T-helper 2 cell treated with Interferon-gamma antibody and Interleukin-4, amounts not matched to agents 5 μg/mL and 100 μg/mL, for 36 hours (primary cell): ENCODE measurements at regions not wholly inside any gene's neighbourhood (a gene's known extent, or its start where the extent isn't known, plus 50 kb on each side); places are given as distances from the start of the nearest gene placed in this dataset.

ENCODE experiments used
- DNase-seq: peaks from one replicate; pipeline ENCODE4 v3.0.0; 2021; ENCODE audit warnings: low spot score
- H3K27ac Mint-ChIP-seq: one replicate; pipeline ENCODE4 v1.8.0; 2021; ENCODE audit warnings: mild to moderate bottlenecking, mixed read lengths
- H3K27me3 Mint-ChIP-seq: one replicate; pipeline ENCODE4 v1.8.0; 2021; ENCODE audit warnings: low read depth, mixed read lengths
- H3K36me3 Mint-ChIP-seq: one replicate; pipeline ENCODE4 v1.8.0; 2021; ENCODE audit warnings: low read depth, mixed read lengths
- H3K4me1 Mint-ChIP-seq: one replicate; pipeline ENCODE4 v1.8.0; 2021; ENCODE audit warnings: low read depth, mixed read lengths
- H3K4me3 Mint-ChIP-seq: one replicate; pipeline ENCODE4 v1.8.0; 2022; ENCODE audit warnings: mild to moderate bottlenecking, moderate library complexity, mixed read lengths
- H3K9me3 Mint-ChIP-seq: one replicate; pipeline ENCODE4 v1.8.0; 2021; ENCODE audit warnings: mixed read lengths

DNA sequence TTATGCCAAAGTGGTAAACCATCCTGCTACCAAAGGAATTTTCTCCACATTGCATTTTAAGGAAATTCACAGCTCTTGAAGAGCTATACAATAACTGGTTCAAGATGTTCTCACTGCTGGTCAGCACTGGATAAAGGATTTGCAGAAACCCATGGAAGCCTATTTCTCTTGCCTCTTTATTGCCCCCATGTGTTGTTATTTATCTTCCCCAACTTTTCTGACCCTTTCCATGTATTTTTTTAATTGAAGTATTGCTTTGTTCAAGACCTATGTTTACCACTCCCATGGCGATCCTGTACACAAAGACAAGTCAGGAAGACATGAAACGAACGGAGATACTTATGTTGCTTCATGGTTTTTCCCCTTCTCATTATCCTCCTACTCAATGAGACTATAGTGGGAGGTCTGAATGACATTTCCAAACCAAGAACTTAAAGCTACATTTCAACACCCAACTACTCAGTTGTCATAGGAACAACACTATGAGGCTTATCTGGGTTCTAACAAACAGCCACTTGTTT is 566.4 kb upstream of the DIPK2B start:
- H3K4me3 Mint-ChIP-seq, result peak overlapping the region; percentile 93
- peak overlapping the region; percentile 89 for H3K27ac Mint-ChIP-seq
- peaks cover 36% of the 10 kb centered on the region for H3K36me3 Mint-ChIP-seq
- no peak for DNase-seq
- H3K27me3 Mint-ChIP-seq, result no peaks in the 10 kb centered on the region
- H3K4me1 Mint-ChIP-seq, result peaks cover 54% of the 10 kb centered on the region
- H3K9me3 Mint-ChIP-seq, result no peaks in the 10 kb centered on the region

DNA sequence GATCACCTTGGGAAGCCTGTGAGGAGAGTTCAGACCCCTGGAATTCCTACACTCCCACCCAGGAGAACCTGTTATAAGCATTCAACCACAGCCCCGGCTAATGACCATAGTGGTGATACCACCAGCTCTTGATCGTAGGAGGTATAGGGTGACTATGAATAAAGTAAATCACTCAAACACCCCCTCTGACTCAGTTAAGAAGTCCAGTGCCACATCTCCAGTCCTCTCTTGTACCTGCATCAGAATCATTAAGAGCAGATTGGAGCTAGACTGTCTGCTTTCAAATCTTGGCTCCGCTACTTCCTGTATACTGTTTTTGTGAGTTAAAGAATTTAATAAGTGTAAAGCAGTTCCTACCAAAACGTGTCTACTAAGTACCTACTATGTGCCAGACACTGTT is 565.1 kb upstream of the DIPK2B start:
- Mint-ChIP-seq H3K27me3 (no peaks in the 10 kb centered on the region), H3K4me1 (peaks cover 52% of the 10 kb centered on the region), H3K36me3 (peaks cover 39% of the 10 kb centered on the region), H3K27ac (no peak overlapping the region), H3K9me3 (no peaks in the 10 kb centered on the region), H3K4me3 (peak overlapping the region; percentile 38)
- no peak for DNase-seq

DNA sequence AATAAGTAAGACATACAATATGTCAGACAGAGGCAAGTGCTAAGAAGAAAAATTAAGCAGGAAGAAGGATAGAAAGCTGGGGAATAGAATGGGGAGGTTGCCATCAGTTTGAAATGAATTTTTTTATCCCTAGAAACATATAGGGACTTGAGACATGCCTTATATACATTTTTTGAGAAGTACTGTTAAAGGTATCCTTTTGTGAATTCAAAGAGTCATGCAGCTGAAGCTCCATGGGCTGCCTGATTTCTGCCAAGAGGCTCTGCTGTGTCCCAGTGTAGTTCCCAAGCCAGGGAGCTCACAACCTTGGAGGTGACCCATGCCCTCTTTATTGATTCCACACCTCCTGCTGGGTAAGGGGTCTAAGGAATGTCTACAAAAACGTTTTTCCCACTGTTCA is 564.6 kb upstream of the DIPK2B start:
- DNase-seq, result no peak
- H3K36me3 Mint-ChIP-seq, result peaks cover 43% of the 10 kb centered on the region
- H3K9me3 Mint-ChIP-seq, result no peaks in the 10 kb centered on the region
- peak overlapping the region; percentile 75 for H3K27ac Mint-ChIP-seq
- H3K4me1 Mint-ChIP-seq, result peaks cover 55% of the 10 kb centered on the region
- H3K27me3 Mint-ChIP-seq, result no peaks in the 10 kb centered on the region
- H3K4me3 Mint-ChIP-seq, result peak overlapping the region; percentile 48

DNA sequence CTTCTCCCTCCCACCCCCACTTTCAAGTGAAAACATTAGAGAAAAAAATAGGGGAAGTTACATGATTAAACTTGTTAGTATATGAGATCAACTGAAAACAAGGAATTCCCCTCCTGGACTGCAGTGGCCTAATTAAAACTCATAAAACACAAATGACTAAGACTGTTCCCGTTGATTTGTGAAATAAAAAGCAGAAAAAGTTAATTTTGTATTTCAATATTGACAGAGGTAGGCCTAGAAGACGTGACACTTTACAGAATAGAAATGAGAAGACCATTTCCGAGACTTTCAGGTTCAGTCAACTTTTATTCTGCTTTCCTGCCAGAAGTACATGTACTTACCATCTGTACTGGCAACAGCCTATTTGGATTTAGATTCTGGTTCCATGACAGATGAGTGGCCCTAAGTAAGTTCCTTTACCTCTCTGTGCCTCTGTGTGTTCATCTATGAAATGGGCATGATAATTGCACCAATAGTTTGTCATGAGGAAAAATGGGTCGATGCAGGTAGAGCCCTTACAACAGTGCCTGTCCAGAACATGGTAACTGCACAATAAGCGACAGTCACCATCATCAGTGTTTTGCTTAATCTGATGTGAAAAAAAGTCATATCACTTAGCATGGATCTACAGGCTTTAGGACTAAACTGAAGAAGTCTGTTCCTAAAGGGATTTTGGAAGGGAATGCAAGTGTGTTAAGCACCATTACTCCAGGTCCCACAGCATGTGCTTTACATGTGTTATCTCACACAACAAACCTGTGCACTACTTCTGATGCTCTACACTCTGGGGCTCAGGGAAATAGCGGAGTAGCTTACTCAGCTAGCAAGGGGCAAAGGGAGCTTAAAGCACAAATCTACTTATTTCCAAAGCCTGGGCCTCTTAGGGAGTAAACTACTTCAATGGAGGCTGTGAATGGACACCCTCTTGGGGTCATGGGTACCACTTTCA is 562.3 kb upstream of the DIPK2B start:
- H3K36me3 Mint-ChIP-seq, result peaks cover 44% of the 10 kb centered on the region
- peak overlapping the region; percentile 52 for H3K27ac Mint-ChIP-seq
- H3K4me1 Mint-ChIP-seq, result peaks cover 67% of the 10 kb centered on the region

DNA sequence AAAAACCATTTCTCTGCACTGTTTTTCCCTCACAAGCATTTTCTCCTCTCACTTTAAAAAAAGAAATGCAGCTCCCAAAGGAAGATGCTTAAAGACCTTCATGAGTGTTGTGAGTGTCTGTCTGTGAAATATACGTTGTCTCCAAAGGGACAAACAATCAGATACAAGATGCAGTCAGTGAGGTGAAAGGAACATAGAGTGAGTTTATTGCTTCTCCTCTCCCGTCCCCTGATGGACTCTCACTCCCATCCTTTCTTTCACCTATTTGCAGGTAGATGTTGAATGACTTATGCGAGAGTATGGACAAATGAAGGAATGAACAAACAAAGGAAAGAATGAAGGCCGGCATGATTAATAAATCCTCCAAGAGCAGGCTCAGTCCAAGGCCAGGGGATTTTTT is 561.2 kb upstream of the DIPK2B start:
- Mint-ChIP-seq H3K4me1 (peaks cover 68% of the 10 kb centered on the region), H3K36me3 (peaks cover 47% of the 10 kb centered on the region), H3K27me3 (no peaks in the 10 kb centered on the region), H3K9me3 (no peaks in the 10 kb centered on the region), H3K4me3 (peak overlapping the region; percentile 57), H3K27ac (peak overlapping the region; percentile 79)
- DNase-seq, result no peak

More for the DNA sequence above, 562.3 kb upstream of the DIPK2B start:
- Mint-ChIP-seq H3K9me3 (no peaks in the 10 kb centered on the region), H3K4me3 (peak overlapping the region; percentile 40), H3K27me3 (no peaks in the 10 kb centered on the region)
- no peak for DNase-seq

DNA sequence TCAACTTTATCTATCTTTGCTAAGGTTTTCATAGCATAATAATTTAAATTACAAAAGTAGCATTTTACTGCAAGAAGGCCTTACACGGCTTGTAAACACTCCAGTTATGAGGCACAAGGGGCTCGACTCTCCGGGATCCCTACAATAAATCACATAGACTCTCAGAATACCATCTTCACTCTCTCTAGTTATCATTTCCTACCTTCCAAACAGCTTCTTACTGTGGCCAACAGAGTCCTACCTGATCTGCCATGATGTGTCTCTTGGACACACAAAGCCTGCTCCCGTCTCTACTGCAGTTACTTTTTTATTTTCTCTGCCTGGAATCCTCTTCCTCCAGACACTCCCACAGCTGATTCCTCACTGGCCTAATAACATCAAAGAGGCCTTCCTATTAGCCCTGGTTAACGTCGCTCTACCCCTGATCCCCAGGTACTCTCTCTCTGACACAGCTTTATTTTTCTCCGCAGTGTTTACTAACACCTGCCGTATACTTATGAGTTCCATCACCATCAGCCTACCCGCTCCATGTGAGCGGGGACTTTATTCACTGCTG is 559.6 kb upstream of the DIPK2B start:
- Mint-ChIP-seq H3K27me3 (no peaks in the 10 kb centered on the region), H3K27ac (peak overlapping the region; percentile 77), H3K4me1 (peaks cover 70% of the 10 kb centered on the region), H3K36me3 (peaks cover 56% of the 10 kb centered on the region), H3K9me3 (no peaks in the 10 kb centered on the region), H3K4me3 (peak overlapping the region; percentile 65)
- DNase-seq, result no peak

DNA sequence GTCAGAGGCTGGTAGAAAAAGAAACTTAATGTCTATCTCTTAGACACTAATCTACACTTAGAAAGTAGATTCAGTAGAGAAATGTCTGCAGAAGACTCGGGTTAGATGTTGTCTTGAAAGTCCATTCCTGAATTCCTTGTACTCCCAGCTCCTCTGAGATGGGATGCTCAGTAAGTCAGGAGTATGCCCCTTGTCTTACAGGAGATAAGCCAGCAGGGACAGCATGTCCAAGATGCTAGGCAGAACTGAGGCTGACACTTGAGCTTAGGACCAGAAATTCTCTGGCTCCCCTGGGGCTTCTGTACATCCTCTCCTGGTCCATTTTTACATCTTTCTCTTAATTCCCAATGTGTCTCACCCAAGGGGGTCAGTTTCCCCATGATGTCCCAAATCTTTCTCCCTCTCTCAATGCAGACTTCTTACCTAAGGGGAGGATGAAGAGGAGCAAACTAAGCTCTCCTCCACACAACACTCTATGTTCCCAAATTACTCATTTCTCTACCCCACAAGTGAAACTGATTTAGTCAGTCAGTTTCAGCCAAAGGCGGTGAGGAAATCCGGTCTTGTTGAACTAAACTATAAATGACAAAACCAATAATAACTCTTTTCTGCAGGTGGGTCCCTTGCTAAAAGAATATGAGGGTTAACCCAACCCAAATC is 558.2 kb upstream of the DIPK2B start:
- peak; percentile 57 for DNase-seq
- Mint-ChIP-seq H3K36me3 (peaks cover 53% of the 10 kb centered on the region), H3K4me1 (peaks cover 68% of the 10 kb centered on the region), H3K27me3 (no peaks in the 10 kb centered on the region), H3K4me3 (peak overlapping the region; percentile 90), H3K9me3 (no peaks in the 10 kb centered on the region), H3K27ac (peak overlapping the region; percentile 92)

DNA sequence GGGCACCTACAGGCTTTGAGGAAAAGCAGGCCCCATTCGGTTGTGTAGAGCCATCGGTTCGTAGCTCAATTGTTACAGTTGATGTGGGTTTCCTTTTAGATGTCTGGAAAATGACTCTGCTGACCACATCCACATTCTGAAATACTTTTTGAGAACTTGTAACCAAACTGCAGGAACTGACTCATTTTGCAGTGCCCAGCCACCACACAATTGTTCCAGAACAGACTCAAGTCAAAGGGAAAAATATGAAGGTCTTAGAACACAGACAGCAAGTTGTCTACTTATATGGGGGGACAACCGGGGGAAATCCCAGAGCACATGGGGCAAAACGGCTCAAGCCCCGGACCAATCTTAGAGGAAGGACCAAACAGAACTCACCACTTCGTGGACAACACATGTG is 557.6 kb upstream of the DIPK2B start:
- Mint-ChIP-seq H3K27ac (peak overlapping the region; percentile 92), H3K27me3 (no peaks in the 10 kb centered on the region), H3K4me1 (peaks cover 65% of the 10 kb centered on the region), H3K9me3 (no peaks in the 10 kb centered on the region), H3K4me3 (peak overlapping the region; percentile 90), H3K36me3 (peaks cover 53% of the 10 kb centered on the region)
- DNase-seq, result peak; percentile 69

DNA sequence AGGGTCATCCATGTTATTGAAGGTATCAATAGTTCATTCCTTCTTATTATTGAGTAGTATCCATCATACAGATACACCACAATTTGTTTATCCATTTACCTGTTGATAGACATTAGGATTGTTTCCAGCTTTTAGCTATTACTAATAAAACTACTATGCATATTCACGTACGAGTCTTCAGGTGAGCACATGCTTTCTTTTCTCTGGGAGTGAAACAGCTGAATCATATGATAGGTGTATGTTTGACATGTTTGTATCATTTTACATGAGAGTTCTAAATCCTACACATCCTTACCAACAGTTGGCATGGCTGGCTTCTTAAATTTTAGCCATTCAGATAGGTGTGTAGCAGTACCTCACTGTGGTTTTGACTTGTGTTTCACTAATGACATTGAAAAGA is 556.6 kb upstream of the DIPK2B start:
- Mint-ChIP-seq H3K4me3 (peak overlapping the region; percentile 90), H3K9me3 (no peaks in the 10 kb centered on the region), H3K36me3 (peaks cover 44% of the 10 kb centered on the region), H3K27ac (peak overlapping the region; percentile 92), H3K4me1 (peaks cover 55% of the 10 kb centered on the region), H3K27me3 (no peaks in the 10 kb centered on the region)
- no peak for DNase-seq

DNA sequence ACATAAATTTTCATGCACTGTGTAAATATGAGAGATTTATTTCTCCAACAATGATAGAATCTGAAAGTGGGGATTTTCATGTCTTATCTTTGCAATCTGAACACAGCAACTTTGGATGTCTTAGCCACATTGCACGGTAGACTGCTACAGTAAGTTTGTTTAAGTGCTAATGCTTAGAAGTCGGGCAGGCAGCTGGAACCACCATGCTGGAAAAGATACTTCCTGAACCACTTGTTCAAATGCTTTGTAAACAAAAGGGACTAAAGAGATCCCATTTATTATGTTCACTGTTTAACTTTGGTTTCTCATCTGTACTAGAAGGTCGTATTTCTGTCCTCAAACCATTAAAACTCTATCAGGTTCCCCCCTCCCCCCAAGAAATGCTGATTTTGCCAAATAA is 555.9 kb upstream of the DIPK2B start:
- peaks cover 50% of the 10 kb centered on the region for H3K4me1 Mint-ChIP-seq

DNA sequence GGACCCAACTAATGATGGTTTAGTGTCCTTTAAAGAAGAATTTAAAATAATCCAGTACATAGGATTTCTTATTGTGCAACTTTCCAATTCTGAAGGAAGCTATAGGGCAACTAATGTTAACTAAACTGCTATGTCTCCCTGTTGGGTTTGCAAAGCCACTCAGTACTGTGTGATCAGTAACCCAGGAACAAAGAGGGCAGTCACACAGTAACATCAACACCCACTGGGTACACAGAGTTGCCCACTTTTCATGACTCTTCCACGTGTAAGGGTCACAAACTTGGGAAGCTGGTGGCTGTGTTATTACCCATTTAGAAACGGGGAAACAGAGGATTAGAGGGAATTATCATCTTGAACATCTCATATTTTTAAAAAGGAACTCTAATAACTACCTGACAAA is 555.0 kb upstream of the DIPK2B start:
- H3K27me3 Mint-ChIP-seq, result no peaks in the 10 kb centered on the region
- H3K4me3 Mint-ChIP-seq, result peak overlapping the region; percentile 37
- DNase-seq, result no peak
- H3K36me3 Mint-ChIP-seq, result peaks cover 33% of the 10 kb centered on the region
- H3K4me1 Mint-ChIP-seq, result peaks cover 45% of the 10 kb centered on the region
- H3K9me3 Mint-ChIP-seq, result no peaks in the 10 kb centered on the region
- H3K27ac Mint-ChIP-seq, result peak overlapping the region; percentile 28

More for the DNA sequence above, 555.9 kb upstream of the DIPK2B start:
- DNase-seq, result no peak
- H3K9me3 Mint-ChIP-seq, result no peaks in the 10 kb centered on the region
- peak overlapping the region; percentile 90 for H3K4me3 Mint-ChIP-seq
- H3K27me3 Mint-ChIP-seq, result no peaks in the 10 kb centered on the region
- H3K27ac Mint-ChIP-seq, result peak overlapping the region; percentile 43
- peaks cover 39% of the 10 kb centered on the region for H3K36me3 Mint-ChIP-seq

DNA sequence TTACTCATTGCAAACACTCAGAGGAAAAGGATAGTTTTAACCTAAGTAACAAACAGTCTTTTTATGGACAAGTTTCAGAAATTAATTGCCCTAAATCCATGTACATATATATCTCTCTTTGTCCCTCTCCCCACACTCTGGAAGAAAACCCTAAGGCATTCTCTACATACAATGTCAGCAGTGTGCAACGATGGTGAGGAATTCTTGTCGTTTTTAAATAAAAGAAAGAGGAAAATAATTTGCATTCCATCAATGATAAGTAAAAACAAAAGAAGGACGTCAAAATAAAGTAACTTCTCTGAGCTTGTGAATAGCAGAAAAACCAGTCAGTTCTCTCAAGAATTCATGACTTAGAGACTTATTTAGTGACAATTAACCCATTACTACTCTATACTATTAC is 550.5 kb upstream of the DIPK2B start:
- no peak for DNase-seq
- H3K27ac Mint-ChIP-seq, result no peak overlapping the region
- H3K4me3 Mint-ChIP-seq, result no peak overlapping the region
- peaks cover 33% of the 10 kb centered on the region for H3K36me3 Mint-ChIP-seq
- H3K9me3 Mint-ChIP-seq, result no peaks in the 10 kb centered on the region
- peaks cover 27% of the 10 kb centered on the region for H3K4me1 Mint-ChIP-seq
- H3K27me3 Mint-ChIP-seq, result no peaks in the 10 kb centered on the region

DNA sequence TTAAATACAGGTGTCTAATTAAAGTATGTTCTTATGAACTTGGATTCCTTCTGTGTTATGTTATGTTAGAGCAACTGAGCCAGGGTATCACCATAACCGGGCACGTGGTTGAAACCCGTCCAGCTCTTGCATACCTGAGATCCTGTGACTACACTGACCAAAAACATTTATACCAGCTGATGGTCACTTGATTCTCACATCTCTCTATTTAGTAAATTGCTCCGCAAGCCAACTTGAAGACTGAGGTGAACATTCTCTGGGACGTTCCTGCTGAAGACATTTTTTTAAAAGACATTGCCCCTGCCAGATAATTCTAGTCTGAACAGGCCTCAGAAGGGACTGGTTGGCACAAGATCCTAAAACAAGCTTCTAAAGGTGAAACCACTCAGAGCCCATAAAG is 550.0 kb upstream of the DIPK2B start:
- peaks cover 34% of the 10 kb centered on the region for H3K36me3 Mint-ChIP-seq
- H3K9me3 Mint-ChIP-seq, result no peaks in the 10 kb centered on the region
- no peak overlapping the region for H3K27ac Mint-ChIP-seq
- DNase-seq, result no peak
- H3K27me3 Mint-ChIP-seq, result no peaks in the 10 kb centered on the region
- H3K4me3 Mint-ChIP-seq, result no peak overlapping the region
- H3K4me1 Mint-ChIP-seq, result peaks cover 25% of the 10 kb centered on the region

DNA sequence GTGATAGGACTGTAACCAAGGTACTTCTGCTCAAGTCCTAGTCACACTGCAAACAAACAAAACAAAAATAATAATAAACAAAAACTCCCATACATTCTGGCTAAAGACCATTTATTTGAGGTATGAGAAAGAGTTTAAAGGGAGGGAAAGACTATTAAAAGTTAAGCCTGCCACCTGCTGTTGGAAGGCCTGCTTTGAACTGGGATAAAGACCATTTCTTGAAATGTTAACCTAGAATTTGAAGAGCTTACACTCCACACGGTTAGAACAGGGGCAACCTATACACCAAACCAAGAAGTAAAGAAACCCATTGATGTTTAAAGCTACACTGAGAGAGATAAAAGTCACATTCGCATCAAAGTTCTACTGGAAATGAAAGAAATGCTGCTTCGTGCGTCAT is 548.7 kb upstream of the DIPK2B start:
- no peak overlapping the region for H3K4me3 Mint-ChIP-seq
- H3K27me3 Mint-ChIP-seq, result no peaks in the 10 kb centered on the region
- H3K36me3 Mint-ChIP-seq, result peaks cover 44% of the 10 kb centered on the region

More for the DNA sequence above, 548.7 kb upstream of the DIPK2B start:
- Mint-ChIP-seq H3K27ac (no peak overlapping the region), H3K9me3 (no peaks in the 10 kb centered on the region), H3K4me1 (peaks cover 30% of the 10 kb centered on the region)
- DNase-seq, result no peak
